ENCODE measurements at regions not wholly inside any gene's neighbourhood (a gene's known extent, or its start where the extent isn't known, plus 50 kb on each side); places are given as distances from the start of the nearest gene placed in this dataset.

DNA sequence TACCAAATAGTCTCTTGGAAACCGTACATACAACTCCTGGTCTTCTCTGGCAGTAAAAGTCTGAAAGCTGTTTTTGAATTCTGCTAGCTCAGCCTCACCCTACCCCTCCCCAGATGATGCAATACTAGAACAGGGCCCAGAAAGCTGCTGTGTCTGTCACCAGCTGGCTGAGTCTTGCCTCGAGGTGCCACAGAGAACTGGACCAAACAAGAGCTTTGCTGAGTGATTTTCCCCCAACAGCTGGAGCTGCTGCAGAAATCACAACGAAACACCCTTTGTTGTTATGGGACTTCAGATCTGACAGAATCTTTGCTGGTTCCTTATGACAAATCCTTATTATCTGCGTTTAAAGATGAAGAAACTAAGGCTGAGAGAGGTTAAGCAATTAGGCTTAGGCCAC lies 134.1 kb downstream of the SPAG6 start:
- TF ChIP-seq, protein P1, sequence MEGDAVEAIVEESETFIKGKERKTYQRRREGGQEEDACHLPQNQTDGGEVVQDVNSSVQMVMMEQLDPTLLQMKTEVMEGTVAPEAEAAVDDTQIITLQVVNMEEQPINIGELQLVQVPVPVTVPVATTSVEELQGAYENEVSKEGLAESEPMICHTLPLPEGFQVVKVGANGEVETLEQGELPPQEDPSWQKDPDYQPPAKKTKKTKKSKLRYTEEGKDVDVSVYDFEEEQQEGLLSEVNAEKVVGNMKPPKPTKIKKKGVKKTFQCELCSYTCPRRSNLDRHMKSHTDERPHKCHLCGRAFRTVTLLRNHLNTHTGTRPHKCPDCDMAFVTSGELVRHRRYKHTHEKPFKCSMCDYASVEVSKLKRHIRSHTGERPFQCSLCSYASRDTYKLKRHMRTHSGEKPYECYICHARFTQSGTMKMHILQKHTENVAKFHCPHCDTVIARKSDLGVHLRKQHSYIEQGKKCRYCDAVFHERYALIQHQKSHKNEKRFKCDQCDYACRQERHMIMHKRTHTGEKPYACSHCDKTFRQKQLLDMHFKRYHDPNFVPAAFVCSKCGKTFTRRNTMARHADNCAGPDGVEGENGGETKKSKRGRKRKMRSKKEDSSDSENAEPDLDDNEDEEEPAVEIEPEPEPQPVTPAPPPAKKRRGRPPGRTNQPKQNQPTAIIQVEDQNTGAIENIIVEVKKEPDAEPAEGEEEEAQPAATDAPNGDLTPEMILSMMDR (IDR thresholded peaks at IDR 0.05): no peak
- TF ChIP-seq POLR2A (IDR thresholded peaks at IDR 0.05; ENCODE audit: low read depth): no peak
- no peak for TF ChIP-seq POLR2AphosphoS5 (IDR thresholded peaks at IDR 0.05)

Data from esophagus muscularis mucosa (tissue), 3 donors.